ENCODE measurements at regions not wholly inside any gene's neighbourhood (a gene's known extent, or its start where the extent isn't known, plus 50 kb on each side); places are given as distances from the start of the nearest gene placed in this dataset.

GRCh38 chr20:55783381-55783780 is 221.9 kb downstream of the CBLN4 start:
- no peak for TF ChIP-seq SUZ12 (IDR thresholded peaks at IDR 0.05; ENCODE audit: extremely low read depth, insufficient read depth, insufficient read length)
- TF ChIP-seq YY1 (IDR thresholded peaks at IDR 0.05; ENCODE audit: insufficient read depth, insufficient read length): no peak
